Hepatocyte (in vitro differentiated cells): ENCODE measurements at regions not wholly inside any gene's neighbourhood (a gene's known extent, or its start where the extent isn't known, plus 50 kb on each side); places are given as distances from the start of the nearest gene placed in this dataset.

Source experiments
- DNase-seq: peaks from one replicate; pipeline ENCODE4 v3.0.0-alpha.2; 2016; ENCODE audit warnings: low spot score
- H2AFZ ChIP-seq: fragments of 200-600 bp; sonication (generic); 2 replicates; pipeline ENCODE4 v1.6.0; 2016; ENCODE audit warnings: antibody characterized with exemption, mild to moderate bottlenecking
- H3K27ac ChIP-seq: fragments of 200-600 bp; sonication (generic); 2 replicates; pipeline ENCODE4 v1.5.1; 2016; ENCODE audit warnings: mild to moderate bottlenecking
- H3K27me3 ChIP-seq: fragments of 200-600 bp; sonication (generic); 2 replicates; pipeline ENCODE4 v1.6.1; 2016
- H3K36me3 ChIP-seq: fragments of 200-600 bp; sonication (generic); replicated peaks from 2 replicates; pipeline ENCODE4 v1.5.1; 2016; ENCODE audit warnings: low read depth; ENCODE audit not compliant: insufficient read depth
- H3K4me1 ChIP-seq: fragments of 200-600 bp; sonication (generic); 2 replicates; pipeline ENCODE4 v1.5.1; 2016; ENCODE audit warnings: mild to moderate bottlenecking, moderate library complexity; ENCODE audit not compliant: insufficient read depth
- H3K4me2 ChIP-seq: fragments of 200-600 bp; sonication (generic); 2 replicates; pipeline ENCODE4 v1.6.0; 2016
- H3K4me3 ChIP-seq: fragments of 200-600 bp; sonication (generic); 2 replicates; pipeline ENCODE4 v1.5.1; 2016; ENCODE audit warnings: mild to moderate bottlenecking
- H3K79me2 ChIP-seq: fragments of 200-600 bp; sonication (generic); 2 replicates; pipeline ENCODE4 v1.6.0; 2017; ENCODE audit warnings: mild to moderate bottlenecking
- H3K9me2 ChIP-seq: fragments of 200-600 bp; sonication (generic); replicated peaks from 2 replicates; pipeline ENCODE4 v1.6.0; 2017; ENCODE audit warnings: mild to moderate bottlenecking; ENCODE audit not compliant: insufficient read depth
- H3K9me3 ChIP-seq: fragments of 200-600 bp; sonication (generic); 2 replicates; pipeline ENCODE4 v1.5.1; 2016; ENCODE audit warnings: low read depth, mild to moderate bottlenecking
- H4K20me1 ChIP-seq: fragments of 200-600 bp; sonication (generic); 2 replicates; pipeline ENCODE4 v1.6.0; 2016; ENCODE audit warnings: mild to moderate bottlenecking; ENCODE audit not compliant: insufficient read depth, poor library complexity, severe bottlenecking
- CTCF ChIP-seq: fragments of 200-600 bp; sonication (generic); IDR thresholded peaks from 2 replicates; pipeline ENCODE4 v1.5.1; 2016; ENCODE audit warnings: antibody characterized with exemption, mild to moderate bottlenecking; ENCODE audit not compliant: poor library complexity
- EZH2 ChIP-seq: fragments of 200-600 bp; sonication (generic); IDR thresholded peaks from 2 replicates; pipeline ENCODE4 v1.6.1; 2016; ENCODE audit warnings: antibody characterized with exemption, mild to moderate bottlenecking, borderline replicate concordance
- EZH2phosphoT487 ChIP-seq: fragments of 200-600 bp; sonication (generic); IDR thresholded peaks from one replicate; pipeline ENCODE4 v1.6.1; 2018; ENCODE audit warnings: antibody characterized with exemption, mild to moderate bottlenecking, low read depth, moderate library complexity; ENCODE audit not compliant: unreplicated experiment, severe bottlenecking
- WGBS: methylation state at CpG from one replicate; pipeline ENCODE4 v1.1.6; 2016; ENCODE audit warnings: low lambda C conversion rate; ENCODE audit errors: missing lambda C conversion rate; 5-methylcytosine and 5-hydroxymethylcytosine counted together

GRCh38 chr9:79286992-79287707 is 284.6 kb upstream of the TLE4 start:
- Histone ChIP-seq H3K9me2 (no peaks in the 10 kb centered on the region), H3K9me3 (no peaks in the 10 kb centered on the region), H2AFZ (no peak overlapping the region), H3K79me2 (no peaks in the 10 kb centered on the region), H3K4me3 (no peak overlapping the region), H3K36me3 (no peaks in the 10 kb centered on the region), H3K27ac (no peak overlapping the region), H3K4me1 (peaks cover 8% of the 10 kb centered on the region), H3K4me2 (no peak overlapping the region), H3K27me3 (no peaks in the 10 kb centered on the region), H4K20me1 (no peaks in the 10 kb centered on the region)
- DNase-seq: no peak
- no peak for TF ChIP-seq EZH2phosphoT487
- no peak for TF ChIP-seq CTCF
- no peak for TF ChIP-seq EZH2
- WGBS: 62% methylated on average over 7 of the region's 7 CpGs

GRCh38 chr9:79287708-79288290 is 284.0 kb upstream of the TLE4 start:
- no peaks in the 10 kb centered on the region for H3K9me3 ChIP-seq
- H3K27ac ChIP-seq: no peak overlapping the region
- H3K79me2 ChIP-seq: no peaks in the 10 kb centered on the region
- H3K4me3 ChIP-seq: no peak overlapping the region
- no peak for DNase-seq
- H3K4me1 ChIP-seq: peaks cover 8% of the 10 kb centered on the region
- H3K4me2 ChIP-seq: no peak overlapping the region
- H4K20me1 ChIP-seq: no peaks in the 10 kb centered on the region
- TF ChIP-seq CTCF: no peak
- TF ChIP-seq EZH2phosphoT487: no peak
- no peak for TF ChIP-seq EZH2
- no peak overlapping the region for H2AFZ ChIP-seq
- no peaks in the 10 kb centered on the region for H3K27me3 ChIP-seq
- 68% methylated on average over 4 of the region's 4 CpGs for WGBS
- H3K36me3 ChIP-seq: no peaks in the 10 kb centered on the region
- no peaks in the 10 kb centered on the region for H3K9me2 ChIP-seq

- DNase-seq: no peak
- Histone ChIP-seq H4K20me1 (no peaks in the 10 kb centered on the region), H3K36me3 (no peaks in the 10 kb centered on the region), H3K27ac (no peak overlapping the region), H3K4me3 (no peak overlapping the region), H3K27me3 (no peaks in the 10 kb centered on the region), H3K9me3 (no peaks in the 10 kb centered on the region), H3K4me1 (peaks cover 8% of the 10 kb centered on the region), H3K9me2 (no peaks in the 10 kb centered on the region), H2AFZ (no peak overlapping the region), H3K4me2 (no peak overlapping the region), H3K79me2 (no peaks in the 10 kb centered on the region)
- no peak for TF ChIP-seq CTCF
- TF ChIP-seq EZH2phosphoT487: no peak
- WGBS: 83% methylated on average over 3 of the region's 3 CpGs
Measured at GRCh38 chr9:79289856-79290255, 281.9 kb upstream of the TLE4 start.
